ENCODE measurements at regions not wholly inside any gene's neighbourhood (a gene's known extent, or its start where the extent isn't known, plus 50 kb on each side); places are given as distances from the start of the nearest gene placed in this dataset.

DNA sequence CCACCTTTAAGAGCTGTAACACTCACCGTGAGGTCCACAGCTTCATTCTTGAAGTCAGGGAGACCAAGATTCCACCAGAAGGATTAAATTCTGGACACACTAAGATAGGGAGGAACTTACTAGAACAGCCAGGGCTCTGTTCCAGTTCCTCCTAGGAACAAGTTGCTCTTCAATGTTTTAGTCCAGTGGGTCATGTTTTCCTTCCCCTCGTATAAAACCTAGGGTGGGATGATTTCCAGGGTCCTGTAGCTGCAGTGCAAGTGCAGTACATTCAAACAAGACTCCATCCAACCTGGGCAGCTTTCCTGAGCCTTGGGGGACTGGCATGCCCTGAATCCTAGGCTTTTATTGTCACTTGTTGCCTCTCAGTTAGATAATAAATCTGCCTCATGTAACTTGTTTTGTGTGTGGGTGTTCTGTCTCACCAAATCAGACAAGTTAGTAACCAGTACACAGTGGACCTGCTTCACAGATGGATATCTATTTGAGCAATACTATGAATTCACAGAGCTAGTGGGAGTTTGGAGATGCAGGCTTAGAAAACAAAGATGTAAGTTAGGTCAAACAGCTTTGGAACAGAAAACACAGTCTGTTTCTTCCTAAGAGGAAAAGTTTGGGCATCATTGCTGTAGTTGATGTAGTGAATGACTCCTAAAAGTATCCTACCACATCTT lies 405.6 kb downstream of the GABRG2 start:
- TF ChIP-seq, protein P1, sequence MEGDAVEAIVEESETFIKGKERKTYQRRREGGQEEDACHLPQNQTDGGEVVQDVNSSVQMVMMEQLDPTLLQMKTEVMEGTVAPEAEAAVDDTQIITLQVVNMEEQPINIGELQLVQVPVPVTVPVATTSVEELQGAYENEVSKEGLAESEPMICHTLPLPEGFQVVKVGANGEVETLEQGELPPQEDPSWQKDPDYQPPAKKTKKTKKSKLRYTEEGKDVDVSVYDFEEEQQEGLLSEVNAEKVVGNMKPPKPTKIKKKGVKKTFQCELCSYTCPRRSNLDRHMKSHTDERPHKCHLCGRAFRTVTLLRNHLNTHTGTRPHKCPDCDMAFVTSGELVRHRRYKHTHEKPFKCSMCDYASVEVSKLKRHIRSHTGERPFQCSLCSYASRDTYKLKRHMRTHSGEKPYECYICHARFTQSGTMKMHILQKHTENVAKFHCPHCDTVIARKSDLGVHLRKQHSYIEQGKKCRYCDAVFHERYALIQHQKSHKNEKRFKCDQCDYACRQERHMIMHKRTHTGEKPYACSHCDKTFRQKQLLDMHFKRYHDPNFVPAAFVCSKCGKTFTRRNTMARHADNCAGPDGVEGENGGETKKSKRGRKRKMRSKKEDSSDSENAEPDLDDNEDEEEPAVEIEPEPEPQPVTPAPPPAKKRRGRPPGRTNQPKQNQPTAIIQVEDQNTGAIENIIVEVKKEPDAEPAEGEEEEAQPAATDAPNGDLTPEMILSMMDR (IDR thresholded peaks at IDR 0.05) = no peak
- no peak for TF ChIP-seq SIN3A (IDR thresholded peaks at IDR 0.05; ENCODE audit: borderline replicate concordance, insufficient read depth, low read depth, low read length)
- TF ChIP-seq POLR2AphosphoS5 (IDR thresholded peaks at IDR 0.05; ENCODE audit: low read depth, low read length) = no peak
- TF ChIP-seq, protein P2, sequence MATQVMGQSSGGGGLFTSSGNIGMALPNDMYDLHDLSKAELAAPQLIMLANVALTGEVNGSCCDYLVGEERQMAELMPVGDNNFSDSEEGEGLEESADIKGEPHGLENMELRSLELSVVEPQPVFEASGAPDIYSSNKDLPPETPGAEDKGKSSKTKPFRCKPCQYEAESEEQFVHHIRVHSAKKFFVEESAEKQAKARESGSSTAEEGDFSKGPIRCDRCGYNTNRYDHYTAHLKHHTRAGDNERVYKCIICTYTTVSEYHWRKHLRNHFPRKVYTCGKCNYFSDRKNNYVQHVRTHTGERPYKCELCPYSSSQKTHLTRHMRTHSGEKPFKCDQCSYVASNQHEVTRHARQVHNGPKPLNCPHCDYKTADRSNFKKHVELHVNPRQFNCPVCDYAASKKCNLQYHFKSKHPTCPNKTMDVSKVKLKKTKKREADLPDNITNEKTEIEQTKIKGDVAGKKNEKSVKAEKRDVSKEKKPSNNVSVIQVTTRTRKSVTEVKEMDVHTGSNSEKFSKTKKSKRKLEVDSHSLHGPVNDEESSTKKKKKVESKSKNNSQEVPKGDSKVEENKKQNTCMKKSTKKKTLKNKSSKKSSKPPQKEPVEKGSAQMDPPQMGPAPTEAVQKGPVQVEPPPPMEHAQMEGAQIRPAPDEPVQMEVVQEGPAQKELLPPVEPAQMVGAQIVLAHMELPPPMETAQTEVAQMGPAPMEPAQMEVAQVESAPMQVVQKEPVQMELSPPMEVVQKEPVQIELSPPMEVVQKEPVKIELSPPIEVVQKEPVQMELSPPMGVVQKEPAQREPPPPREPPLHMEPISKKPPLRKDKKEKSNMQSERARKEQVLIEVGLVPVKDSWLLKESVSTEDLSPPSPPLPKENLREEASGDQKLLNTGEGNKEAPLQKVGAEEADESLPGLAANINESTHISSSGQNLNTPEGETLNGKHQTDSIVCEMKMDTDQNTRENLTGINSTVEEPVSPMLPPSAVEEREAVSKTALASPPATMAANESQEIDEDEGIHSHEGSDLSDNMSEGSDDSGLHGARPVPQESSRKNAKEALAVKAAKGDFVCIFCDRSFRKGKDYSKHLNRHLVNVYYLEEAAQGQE (IDR thresholded peaks at IDR 0.05; ENCODE audit: insufficient read depth in 1 of 2, low read depth in 2 of 2, low read length in 1 of 2) = no peak
- TF ChIP-seq TCF7L2 (IDR thresholded peaks at IDR 0.05; ENCODE audit: low read depth, low read length) = no peak

All from Panc1 (cell line).